Nephron progenitor cell (in vitro differentiated cells): ENCODE measurements at regions not wholly inside any gene's neighbourhood (a gene's known extent, or its start where the extent isn't known, plus 50 kb on each side); places are given as distances from the start of the nearest gene placed in this dataset.

Source experiments
- DNase-seq: peaks from one replicate; pipeline ENCODE4 v3.0.0; 2021
- H3K27ac Mint-ChIP-seq: 2 replicates; pipeline ENCODE4 v1.8.0; 2021; ENCODE audit warnings: mild to moderate bottlenecking, moderate library complexity, mixed read lengths
- H3K27me3 Mint-ChIP-seq: 2 replicates; pipeline ENCODE4 v1.8.0; 2021; ENCODE audit warnings: mild to moderate bottlenecking, low read depth, mixed read lengths; ENCODE audit not compliant: poor library complexity
- H3K36me3 Mint-ChIP-seq: 2 replicates; pipeline ENCODE4 v1.8.0; 2021; ENCODE audit warnings: low read depth, mixed read lengths
- H3K4me1 Mint-ChIP-seq: 2 replicates; pipeline ENCODE4 v1.8.0; 2021; ENCODE audit warnings: mixed read lengths
- H3K4me3 Mint-ChIP-seq: 2 replicates; pipeline ENCODE4 v1.8.0; 2021; ENCODE audit warnings: mild to moderate bottlenecking, moderate library complexity, mixed read lengths
- H3K9me3 Mint-ChIP-seq: 2 replicates; pipeline ENCODE4 v1.8.0; 2021; ENCODE audit warnings: mild to moderate bottlenecking, moderate library complexity, mixed read lengths
- TF ChIP-seq, protein P1 (sequence below): fragments of 200-600 bp; sonication (generic); IDR thresholded peaks from 2 replicates; pipeline ENCODE4 v1.5.0; 2021; ENCODE audit warnings: antibody characterized with exemption

DNA sequence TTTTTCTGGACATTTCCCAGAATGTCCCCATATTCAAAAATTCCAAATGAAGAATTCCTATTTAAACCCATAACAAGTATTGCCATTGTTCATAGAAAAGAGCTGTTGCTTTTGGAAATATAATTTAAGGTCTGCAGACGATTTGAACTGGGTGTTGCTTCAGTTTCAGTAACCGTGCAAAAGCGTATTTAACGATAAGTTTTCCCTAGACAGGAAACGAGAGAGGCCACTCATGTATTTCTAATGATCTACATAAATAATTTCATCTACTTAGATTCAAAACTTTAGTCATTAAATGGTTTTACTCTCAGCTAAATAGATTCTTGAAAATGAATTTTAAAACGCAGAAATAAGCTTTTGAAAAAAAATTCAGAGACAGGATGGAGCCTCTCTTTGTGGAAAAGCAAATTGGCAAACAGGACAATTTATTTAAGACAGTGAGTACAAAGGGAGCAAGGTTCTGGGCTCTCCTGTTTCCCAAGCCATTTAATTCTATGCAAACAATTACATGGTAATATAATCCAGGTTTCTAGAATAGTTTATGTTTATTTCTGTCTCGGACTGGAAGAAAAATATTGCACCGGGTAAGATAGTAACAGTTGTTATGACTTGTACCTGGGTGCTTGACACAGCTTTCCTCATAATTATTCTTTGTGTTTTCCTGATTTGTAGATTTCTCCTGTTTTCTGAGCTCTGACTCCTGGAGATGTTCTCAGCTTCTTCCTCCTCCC is 263.0 kb downstream of the BAMBI start:
- Mint-ChIP-seq H3K4me3 (peak overlapping the region; percentile 76), H3K9me3 (peaks cover 20% of the 10 kb centered on the region), H3K27me3 (peaks cover 6% of the 10 kb centered on the region), H3K4me1 (peaks cover 34% of the 10 kb centered on the region), H3K27ac (peak overlapping the region; percentile 98), H3K36me3 (peaks cover 10% of the 10 kb centered on the region)
- no peak for DNase-seq
- TF ChIP-seq, protein P1, sequence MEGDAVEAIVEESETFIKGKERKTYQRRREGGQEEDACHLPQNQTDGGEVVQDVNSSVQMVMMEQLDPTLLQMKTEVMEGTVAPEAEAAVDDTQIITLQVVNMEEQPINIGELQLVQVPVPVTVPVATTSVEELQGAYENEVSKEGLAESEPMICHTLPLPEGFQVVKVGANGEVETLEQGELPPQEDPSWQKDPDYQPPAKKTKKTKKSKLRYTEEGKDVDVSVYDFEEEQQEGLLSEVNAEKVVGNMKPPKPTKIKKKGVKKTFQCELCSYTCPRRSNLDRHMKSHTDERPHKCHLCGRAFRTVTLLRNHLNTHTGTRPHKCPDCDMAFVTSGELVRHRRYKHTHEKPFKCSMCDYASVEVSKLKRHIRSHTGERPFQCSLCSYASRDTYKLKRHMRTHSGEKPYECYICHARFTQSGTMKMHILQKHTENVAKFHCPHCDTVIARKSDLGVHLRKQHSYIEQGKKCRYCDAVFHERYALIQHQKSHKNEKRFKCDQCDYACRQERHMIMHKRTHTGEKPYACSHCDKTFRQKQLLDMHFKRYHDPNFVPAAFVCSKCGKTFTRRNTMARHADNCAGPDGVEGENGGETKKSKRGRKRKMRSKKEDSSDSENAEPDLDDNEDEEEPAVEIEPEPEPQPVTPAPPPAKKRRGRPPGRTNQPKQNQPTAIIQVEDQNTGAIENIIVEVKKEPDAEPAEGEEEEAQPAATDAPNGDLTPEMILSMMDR, result no peak

DNA sequence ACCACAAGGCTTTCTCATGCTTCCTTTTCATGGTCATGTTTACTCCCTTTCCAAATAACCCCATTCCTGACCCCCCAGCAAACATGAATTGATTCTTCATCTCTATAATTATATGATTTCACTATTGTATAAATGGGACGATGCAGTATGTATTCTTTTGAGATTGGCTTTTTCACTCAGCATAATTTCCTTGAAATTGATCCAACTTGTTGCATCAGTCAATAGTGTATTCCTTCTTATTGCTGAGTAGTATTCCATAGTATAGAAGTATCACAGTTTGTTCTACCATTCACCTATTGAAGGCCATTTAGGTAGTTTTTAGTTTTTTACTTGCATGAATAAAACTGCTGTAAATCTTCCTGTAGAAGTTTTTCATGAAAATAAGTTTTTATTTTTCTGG is 264.7 kb downstream of the BAMBI start:
- no peak for DNase-seq
- Mint-ChIP-seq H3K36me3 (peaks cover 15% of the 10 kb centered on the region), H3K4me1 (peaks cover 36% of the 10 kb centered on the region), H3K9me3 (peaks cover 24% of the 10 kb centered on the region), H3K4me3 (no peak overlapping the region), H3K27me3 (peaks cover 6% of the 10 kb centered on the region), H3K27ac (no peak overlapping the region)
- TF ChIP-seq, protein P1, result no peak

DNA sequence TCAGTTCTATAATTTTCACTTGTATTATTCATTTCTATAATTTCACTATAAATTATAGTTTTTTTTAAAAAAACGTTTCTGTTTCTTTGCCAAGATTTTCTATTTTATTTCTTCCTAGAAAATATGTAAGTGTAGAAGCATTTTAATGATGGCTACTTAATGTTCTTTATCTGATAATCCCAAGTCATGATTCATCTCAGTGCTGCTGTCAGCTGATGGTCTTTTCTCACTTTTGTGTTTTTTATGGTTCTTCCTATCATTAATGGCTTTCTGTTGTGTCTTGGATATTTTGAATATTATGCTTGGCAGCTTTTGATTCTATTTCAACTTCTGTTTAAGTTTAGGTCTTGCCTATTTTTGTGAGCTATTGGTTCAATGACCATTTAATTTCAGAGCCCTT is 268.6 kb downstream of the BAMBI start:
- Mint-ChIP-seq H3K27me3 (no peaks in the 10 kb centered on the region), H3K4me1 (peaks cover 19% of the 10 kb centered on the region), H3K36me3 (peaks cover 15% of the 10 kb centered on the region), H3K4me3 (no peak overlapping the region), H3K9me3 (peaks cover 24% of the 10 kb centered on the region), H3K27ac (peak overlapping the region; percentile 41)
- TF ChIP-seq, protein P1, result no peak
- no peak for DNase-seq

DNA sequence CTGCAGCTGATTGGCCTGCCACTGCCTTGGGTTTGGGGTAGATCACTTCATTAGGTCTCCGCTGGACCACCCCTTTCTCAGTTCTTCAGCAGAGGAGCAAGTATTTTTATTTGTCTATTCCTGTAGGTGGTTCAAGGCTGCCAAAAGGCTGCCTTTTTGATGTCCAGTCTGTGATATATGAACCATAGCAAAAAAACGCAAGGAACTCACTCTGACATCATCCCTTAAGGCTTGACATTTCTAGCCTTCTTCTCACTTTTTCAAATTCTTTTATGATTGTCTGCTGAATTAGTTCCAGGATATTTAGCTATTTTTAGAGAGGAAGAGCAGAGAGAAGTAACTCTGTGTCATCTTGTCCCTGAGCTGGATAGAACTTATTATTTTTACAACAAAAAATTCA is 269.2 kb downstream of the BAMBI start:
- Mint-ChIP-seq H3K27me3 (no peaks in the 10 kb centered on the region), H3K4me3 (no peak overlapping the region), H3K36me3 (peaks cover 15% of the 10 kb centered on the region), H3K4me1 (peaks cover 22% of the 10 kb centered on the region), H3K27ac (peak overlapping the region; percentile 41), H3K9me3 (peaks cover 24% of the 10 kb centered on the region)
- no peak for DNase-seq
- TF ChIP-seq, protein P1, result no peak

DNA sequence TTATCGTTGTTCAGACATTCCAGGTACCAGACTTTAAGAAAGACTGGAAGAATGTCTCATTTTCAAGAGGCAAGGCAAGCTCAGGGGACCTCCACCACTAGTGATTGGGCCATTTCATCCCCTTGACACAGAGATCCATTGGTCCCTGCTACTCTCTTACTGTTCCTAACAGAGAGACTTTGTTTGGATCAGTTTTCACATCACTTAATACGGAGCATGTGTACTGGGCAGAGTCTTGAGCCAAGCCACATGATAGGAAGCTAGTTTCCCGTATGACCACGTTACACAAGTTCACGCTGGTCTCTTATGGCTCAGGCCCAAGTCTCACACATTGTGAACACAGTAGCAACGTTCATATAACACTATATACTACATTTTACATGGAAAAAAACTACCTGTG is 269.9 kb downstream of the BAMBI start:
- Mint-ChIP-seq H3K27me3 (no peaks in the 10 kb centered on the region), H3K4me3 (no peak overlapping the region), H3K4me1 (peaks cover 24% of the 10 kb centered on the region), H3K27ac (no peak overlapping the region), H3K9me3 (peaks cover 24% of the 10 kb centered on the region), H3K36me3 (peaks cover 15% of the 10 kb centered on the region)
- TF ChIP-seq, protein P1, result no peak
- DNase-seq, result no peak

DNA sequence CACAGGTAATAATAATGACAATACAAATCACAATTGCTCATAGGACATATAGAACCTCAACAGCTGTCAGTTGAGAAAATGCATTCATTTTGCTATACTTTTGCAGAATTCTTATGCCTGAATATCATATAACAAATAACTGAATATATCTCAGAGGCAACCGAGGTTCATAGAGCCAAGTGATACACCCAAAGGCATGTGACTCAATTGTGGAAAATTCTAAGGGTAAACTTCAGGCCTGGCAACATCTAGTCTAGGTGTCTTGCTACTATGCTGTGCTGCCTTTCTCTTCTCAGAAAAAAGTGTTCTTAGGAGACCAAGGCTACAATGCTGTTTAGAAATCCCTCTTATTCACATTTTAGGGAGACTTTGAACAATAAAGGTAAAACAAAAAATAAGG is 270.7 kb downstream of the BAMBI start:
- TF ChIP-seq, protein P1, result no peak
- Mint-ChIP-seq H3K27ac (no peak overlapping the region), H3K36me3 (peaks cover 15% of the 10 kb centered on the region), H3K27me3 (no peaks in the 10 kb centered on the region), H3K4me3 (no peak overlapping the region), H3K9me3 (peaks cover 24% of the 10 kb centered on the region), H3K4me1 (peaks cover 24% of the 10 kb centered on the region)
- DNase-seq, result no peak
